HG03432 (cell line): ENCODE measurements at regions not wholly inside any gene's neighbourhood (a gene's known extent, or its start where the extent isn't known, plus 50 kb on each side); places are given as distances from the start of the nearest gene placed in this dataset.

Experiments
- ATAC-seq: cut with Tn5 transposase; IDR thresholded peaks from one replicate; pipeline ENCODE4 v1.9.1; 2021; ENCODE audit warnings: mild to moderate bottlenecking, moderate library complexity; ENCODE audit not compliant: unreplicated experiment

DNA sequence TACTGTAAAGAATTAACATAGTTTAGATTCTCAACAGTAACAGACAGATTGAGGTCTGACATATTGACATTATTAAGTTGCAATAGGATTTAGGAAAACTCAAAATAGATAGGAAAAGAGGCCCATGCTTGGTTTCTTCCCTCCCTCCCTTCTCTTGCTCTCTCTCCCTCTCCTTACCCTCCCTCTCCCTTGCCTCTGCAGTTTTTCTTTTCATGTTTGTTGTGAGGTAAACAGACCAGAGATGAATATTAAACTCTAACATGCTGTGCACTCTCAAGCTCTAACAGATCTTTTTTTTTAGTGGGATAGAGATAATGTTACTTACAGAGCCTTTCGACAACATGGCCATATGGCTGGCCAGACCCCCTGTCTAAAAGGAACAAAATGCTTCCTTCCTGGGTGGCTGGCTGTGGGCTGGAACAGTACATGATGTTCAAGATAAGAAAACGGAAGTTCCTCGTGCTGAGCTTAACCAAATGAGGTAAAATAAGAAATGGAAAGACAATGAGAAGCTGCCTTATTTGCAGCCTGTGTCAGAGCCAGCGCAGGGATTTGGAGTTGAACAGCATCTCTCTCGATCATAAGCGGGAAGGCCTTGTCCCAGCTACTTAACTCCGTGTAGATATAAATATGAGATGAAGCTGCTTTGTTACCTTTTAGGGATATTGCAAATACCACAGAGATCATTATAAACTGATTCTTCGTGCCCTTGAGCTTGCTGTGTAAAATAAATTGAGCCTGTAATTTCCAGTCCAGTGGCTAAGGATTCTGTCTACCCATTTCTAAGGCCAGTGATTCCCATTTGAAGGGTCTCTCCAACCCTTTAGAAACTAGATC lies 391.9 kb upstream of the NPVF start:
- no peak for ATAC-seq

- ATAC-seq, result no peak
Measured at GRCh38 chr7:25621993-25622392, 393.7 kb upstream of the NPVF start.

GRCh38 chr7:25622695-25623094 lies 394.4 kb upstream of the NPVF start:
- no peak for ATAC-seq

DNA sequence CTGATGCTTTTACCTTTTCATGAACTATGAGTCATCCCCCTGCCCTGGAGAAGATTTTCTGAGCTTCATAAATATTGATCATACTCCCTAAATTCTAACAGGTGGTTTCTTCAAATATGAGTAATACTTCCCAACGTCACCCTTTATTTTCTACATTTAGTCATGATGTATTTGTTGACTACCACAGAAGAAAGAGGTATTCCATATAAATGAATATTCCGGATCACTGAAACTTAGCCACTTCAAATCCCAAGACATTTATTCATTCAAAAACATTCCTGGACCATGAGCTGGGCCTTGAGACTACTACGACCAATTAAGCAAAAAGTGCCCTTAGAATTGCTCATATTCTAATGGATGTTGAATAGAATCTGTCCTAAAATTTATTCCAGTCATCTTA lies 395.8 kb upstream of the NPVF start:
- ATAC-seq, result no peak

GRCh38 chr7:25624833-25625232 lies 396.5 kb upstream of the NPVF start:
- no peak for ATAC-seq

DNA sequence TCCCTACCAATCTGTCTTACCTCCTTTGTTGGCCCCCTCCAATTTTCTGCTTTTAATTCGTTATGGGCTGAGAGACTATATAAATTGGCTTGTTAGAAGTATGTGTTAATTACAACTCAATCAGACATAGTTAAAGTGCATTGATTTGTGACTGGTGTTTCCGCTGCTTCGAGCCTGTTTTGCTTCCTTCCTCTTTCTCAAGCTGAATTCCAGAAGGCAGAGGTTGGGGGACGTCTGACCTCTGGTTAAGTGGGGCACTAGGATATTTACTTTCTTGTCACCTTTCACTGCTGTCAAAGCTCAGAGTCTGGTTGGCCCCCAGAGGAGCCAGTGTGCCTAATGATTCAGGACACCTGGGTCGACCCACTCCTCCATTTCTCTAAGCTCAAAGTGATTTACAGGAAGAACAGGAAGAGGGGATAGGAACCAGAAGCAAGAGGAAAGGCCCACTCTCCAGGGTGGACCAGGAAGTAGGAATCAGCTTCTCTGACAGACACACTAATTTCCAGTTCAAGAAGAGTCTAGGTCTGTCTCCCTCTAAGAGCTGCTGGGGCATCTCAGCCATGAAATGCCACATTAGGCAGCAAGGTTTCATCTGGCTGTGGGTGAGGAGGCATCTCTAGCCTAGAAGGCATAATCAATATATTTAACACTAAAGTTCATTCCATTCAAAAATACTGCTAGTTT lies 397.2 kb upstream of the NPVF start:
- no peak for ATAC-seq

DNA sequence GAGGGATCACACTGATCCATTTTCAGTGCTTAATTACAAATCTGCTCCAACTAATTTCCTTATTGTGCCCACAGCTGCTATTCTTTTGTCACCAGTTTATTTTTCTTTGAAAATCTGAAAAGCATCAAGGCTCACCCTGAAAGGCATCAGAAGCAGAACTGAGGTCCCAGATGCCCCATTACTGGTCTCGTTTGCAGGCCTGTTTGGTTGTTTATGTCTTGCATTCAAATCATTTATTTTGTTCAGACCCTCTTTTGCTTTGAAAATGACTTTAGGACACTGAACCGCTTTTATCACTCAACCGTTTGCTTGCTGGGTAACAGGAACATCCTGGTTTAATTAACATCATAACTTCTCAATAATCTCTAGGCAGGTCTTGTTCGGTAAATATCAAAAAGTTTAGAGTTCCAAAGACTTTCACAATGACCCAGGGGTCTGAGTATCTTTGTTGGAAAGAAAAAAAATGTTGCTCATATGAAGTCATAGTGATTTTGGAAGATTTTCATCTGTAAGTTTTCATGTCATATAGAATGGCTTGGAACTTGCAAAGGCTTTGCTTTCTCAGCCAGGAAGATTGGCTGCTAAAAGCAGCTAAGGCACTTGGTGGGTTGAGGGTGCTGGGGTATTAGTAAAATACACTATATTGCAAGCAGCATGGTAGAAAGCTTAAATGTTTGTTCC lies 398.3 kb upstream of the NPVF start:
- no peak for ATAC-seq

- ATAC-seq, result no peak
Measured at GRCh38 chr7:25628446-25628845, 400.2 kb upstream of the NPVF start.

DNA sequence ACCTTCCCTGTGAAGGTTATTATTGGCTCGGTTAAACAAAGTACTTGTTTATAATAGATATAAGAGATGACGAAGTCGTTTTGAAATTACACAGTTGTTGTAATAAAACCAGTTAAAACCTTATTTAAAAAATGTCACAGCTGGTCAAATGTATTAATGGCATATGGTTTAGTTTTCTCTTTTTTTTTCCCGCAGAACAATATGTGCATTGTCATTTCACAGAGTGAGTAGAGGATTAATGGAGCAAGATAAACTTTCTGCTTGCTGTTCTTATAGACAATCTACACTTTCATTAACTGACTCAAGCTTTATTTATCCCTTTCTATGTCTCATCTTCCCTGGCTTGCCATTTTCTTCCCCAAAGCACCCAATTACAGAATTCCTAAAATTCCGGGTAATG lies 404.3 kb upstream of the NPVF start:
- ATAC-seq, result no peak

- no peak for ATAC-seq
Measured at GRCh38 chr7:25633426-25634036, 405.2 kb upstream of the NPVF start.

- ATAC-seq, result no peak
Measured at GRCh38 chr7:25636168-25636567, 407.9 kb upstream of the NPVF start.

DNA sequence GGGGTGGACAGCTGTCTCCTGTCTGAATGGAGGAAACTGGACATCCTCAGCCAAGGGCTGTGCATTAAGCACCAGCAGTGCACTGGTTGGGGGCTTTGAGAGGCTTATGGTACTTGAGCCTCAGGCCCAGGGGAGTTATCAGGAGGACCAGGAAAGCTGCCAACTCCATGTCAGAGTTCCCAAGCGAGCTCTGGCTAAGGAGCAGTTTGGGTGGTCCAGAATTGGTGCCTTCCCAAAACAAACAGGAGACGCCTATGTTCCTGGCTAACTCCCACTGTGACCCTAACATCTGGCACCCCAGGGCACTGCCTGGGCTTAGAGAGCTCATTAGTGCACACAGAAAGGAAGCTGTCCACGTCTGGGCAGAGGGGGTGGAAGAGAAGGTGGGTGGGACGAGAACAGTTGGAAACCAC lies 408.6 kb upstream of the NPVF start:
- ATAC-seq, result no peak

DNA sequence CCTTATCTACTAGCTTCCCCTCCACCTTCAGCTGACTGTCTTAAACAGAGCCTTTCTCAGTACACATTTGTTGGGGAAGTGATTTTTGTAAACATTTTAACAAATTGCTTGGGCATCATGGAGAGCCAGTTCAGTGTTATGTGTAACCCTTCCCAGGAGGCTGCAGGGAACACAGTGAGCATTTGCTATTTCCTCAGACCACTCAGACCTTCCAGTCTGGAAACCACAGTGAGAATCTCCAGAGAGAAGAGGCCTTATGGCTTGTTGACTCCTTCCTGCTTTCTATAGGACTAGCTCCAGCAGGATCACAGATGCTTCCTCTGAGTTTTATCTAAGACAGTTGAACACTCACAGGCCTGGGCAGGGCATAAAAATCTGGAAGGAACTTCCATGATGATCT lies 409.8 kb upstream of the NPVF start:
- no peak for ATAC-seq

DNA sequence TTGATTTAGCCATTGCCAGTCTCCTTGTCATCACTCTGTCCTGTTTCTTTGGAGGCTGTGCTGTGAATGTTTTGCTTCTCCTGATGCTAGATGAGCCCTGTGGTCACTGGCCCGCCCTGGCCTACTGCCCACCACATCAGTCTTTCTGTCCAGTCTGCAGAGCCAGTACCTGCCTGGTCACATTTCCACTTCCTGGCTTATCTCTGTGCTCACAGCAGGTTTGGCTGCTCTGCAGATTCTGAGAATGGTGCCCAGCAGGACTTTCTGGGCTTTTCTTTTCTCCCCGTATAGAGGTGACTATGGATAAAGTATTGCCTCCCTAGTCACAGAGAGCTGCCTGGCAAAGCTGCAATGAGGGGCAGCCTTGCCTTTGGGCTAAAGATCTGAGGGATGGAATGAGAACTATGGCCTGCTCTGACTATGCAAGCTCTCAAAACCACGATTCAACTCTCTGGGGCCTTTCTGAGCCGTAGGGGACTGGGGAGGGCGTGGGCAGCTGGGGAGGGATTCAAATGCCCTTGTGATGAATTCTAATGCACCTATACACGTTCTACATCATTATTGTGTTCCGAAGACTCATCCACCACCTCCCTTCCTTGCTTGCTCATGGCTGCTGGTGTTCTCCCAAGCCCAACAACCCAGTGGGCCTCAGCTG lies 410.4 kb upstream of the NPVF start:
- no peak for ATAC-seq

DNA sequence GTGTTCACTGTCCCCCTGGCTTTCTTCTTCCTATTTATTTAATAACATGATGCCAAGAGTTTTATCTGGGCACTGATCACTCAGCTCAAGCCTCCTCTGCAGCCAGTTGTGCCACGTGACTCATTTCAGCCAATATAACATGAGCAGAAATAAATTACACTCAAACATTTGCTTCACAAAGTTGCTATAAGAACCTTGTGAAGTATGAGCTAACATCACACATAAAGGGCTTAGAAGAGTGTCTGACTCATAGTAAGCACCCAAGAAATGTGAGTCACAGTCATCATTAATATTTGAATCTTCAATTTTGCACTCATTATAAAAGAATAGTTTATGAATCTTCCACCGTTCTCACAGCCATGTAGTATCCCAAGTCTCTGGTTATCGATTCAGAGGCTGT lies 414.6 kb upstream of the NPVF start:
- ATAC-seq, result no peak

DNA sequence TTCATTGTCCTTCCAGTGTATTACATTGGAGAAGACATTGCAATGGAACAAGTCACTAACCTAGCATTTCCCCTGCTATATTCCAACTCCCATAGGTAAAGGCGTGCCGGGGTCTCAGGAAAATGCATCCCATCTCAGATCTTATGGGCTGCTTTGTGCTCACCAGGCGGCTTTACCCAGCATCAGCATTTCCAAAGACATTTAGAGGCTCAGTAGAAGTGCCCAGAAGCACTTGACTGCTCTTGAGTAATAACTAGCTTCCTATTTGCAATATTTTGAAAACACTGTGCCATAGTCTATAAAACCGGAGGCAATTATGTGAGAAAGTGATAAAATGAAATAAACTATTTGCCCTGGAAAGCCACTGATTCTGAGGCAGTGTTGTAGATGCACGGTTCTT lies 415.0 kb upstream of the NPVF start:
- no peak for ATAC-seq

- no peak for ATAC-seq
Measured at GRCh38 chr7:25643770-25644394, 415.6 kb upstream of the NPVF start.

GRCh38 chr7:25646726-25647413 lies 418.6 kb upstream of the NPVF start:
- no peak for ATAC-seq

- ATAC-seq, result no peak
Measured at GRCh38 chr7:25647872-25648271, 419.6 kb upstream of the NPVF start.

GRCh38 chr7:25652366-25652765 lies 424.1 kb upstream of the NPVF start:
- ATAC-seq, result no peak
